ENCODE measurements at regions not wholly inside any gene's neighbourhood (a gene's known extent, or its start where the extent isn't known, plus 50 kb on each side); places are given as distances from the start of the nearest gene placed in this dataset.

- H3K9me3 ChIP-seq (ENCODE audit: control insufficient read depth, low read depth, low read length): no peaks in the 10 kb centered on the region
- no peaks in the 10 kb centered on the region for H3K36me3 ChIP-seq (ENCODE audit: control insufficient read depth, low read depth, low read length)
- H3K4me1 ChIP-seq (ENCODE audit: control insufficient read depth, low read depth, low read length): peaks cover 7% of the 10 kb centered on the region
- H3K4me3 ChIP-seq (ENCODE audit: low read length): no peak overlapping the region
- H3K9ac ChIP-seq (ENCODE audit: low read length): no peak overlapping the region
- H3K27me3 ChIP-seq (ENCODE audit: control insufficient read depth, insufficient read depth, low read length): peaks cover 4% of the 10 kb centered on the region
- no peak overlapping the region for H3K27ac ChIP-seq (ENCODE audit: low read length)
These were observed 666.9 kb downstream of the MECOM start for GRCh38 chr3:168996622-168997021.

DNA sequence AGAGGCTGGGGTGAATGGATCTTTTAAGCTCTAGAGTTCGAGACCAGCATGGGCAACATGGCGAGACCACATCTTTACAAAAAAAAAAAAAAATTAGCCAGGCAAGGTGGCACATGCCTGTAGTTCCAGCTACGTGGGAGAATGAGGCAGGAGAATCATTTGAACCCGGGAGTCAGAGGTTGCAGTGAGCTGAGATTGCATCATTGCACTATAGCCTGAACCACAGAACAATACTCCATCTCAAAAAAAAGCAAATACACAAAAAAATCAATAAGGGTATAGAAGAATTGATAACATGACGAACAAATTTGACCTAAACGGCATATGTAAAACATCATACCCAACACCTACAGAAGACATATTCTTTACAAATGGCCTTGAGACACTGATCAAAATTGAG is 668.4 kb downstream of the MECOM start:
- no peaks in the 10 kb centered on the region for H3K9me3 ChIP-seq (ENCODE audit: control insufficient read depth, low read depth, low read length)
- H3K27ac ChIP-seq (ENCODE audit: low read length): no peak overlapping the region
- no peaks in the 10 kb centered on the region for H3K36me3 ChIP-seq (ENCODE audit: control insufficient read depth, low read depth, low read length)
- no peaks in the 10 kb centered on the region for H3K27me3 ChIP-seq (ENCODE audit: control insufficient read depth, insufficient read depth, low read length)
- H3K4me1 ChIP-seq (ENCODE audit: control insufficient read depth, low read depth, low read length): peaks cover 2% of the 10 kb centered on the region
- no peak overlapping the region for H3K9ac ChIP-seq (ENCODE audit: low read length)
- H3K4me3 ChIP-seq (ENCODE audit: low read length): no peak overlapping the region

DNA sequence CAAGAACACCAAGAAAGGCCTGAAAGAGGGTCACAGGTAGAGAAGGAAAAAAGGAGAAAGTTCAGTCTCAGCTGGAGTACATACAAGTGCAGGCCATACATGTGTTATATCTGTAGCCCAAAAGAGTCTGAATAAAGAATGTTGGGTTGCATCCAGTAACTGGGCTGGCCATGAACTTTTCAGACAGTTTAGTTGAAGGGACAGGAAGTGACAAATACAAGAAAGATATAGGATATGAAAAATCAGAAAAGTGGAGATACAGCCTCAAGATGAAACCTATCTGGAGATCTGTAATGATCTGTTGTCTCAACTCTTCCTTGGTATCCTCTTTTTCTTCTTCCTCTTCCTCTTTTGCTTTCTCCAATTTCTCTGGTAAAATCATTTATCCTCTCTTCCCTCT is 671.7 kb downstream of the MECOM start:
- no peaks in the 10 kb centered on the region for H3K36me3 ChIP-seq (ENCODE audit: control insufficient read depth, low read depth, low read length)

DNA sequence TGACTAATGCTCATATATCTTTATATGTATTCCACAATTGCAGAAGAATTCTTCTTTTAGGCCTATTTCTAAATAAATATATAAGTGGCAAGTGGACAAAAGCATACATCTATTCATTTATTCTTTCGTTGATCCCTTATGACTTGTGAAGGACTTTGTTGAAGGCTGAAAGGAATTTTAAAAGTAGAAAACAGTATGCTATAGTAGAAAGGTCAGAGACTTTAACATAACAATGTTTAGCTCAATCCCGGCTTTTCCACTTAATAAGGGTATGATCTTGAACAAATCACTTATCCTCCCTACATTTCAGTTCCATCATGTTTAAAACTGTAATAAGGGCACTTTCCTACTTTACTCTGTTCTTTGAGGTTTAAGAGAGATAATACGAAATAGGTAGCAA is 672.9 kb downstream of the MECOM start:
- Histone ChIP-seq H3K27ac (ENCODE audit: low read length) (no peak overlapping the region), H3K27me3 (ENCODE audit: control insufficient read depth, insufficient read depth, low read length) (no peaks in the 10 kb centered on the region), H3K4me1 (ENCODE audit: control insufficient read depth, low read depth, low read length) (peaks cover 2% of the 10 kb centered on the region), H3K9me3 (ENCODE audit: control insufficient read depth, low read depth, low read length) (no peaks in the 10 kb centered on the region), H3K36me3 (ENCODE audit: control insufficient read depth, low read depth, low read length) (no peaks in the 10 kb centered on the region), H3K4me3 (ENCODE audit: low read length) (no peak overlapping the region), H3K9ac (ENCODE audit: low read length) (no peak overlapping the region)

More for the DNA sequence above, 671.7 kb downstream of the MECOM start:
- Histone ChIP-seq H3K4me3 (ENCODE audit: low read length) (no peak overlapping the region), H3K9me3 (ENCODE audit: control insufficient read depth, low read depth, low read length) (no peaks in the 10 kb centered on the region), H3K27me3 (ENCODE audit: control insufficient read depth, insufficient read depth, low read length) (no peaks in the 10 kb centered on the region), H3K4me1 (ENCODE audit: control insufficient read depth, low read depth, low read length) (peaks cover 2% of the 10 kb centered on the region), H3K9ac (ENCODE audit: low read length) (no peak overlapping the region), H3K27ac (ENCODE audit: low read length) (no peak overlapping the region)

GRCh38 chr3:168990134-168990533 is 673.4 kb downstream of the MECOM start:
- Histone ChIP-seq H3K27me3 (ENCODE audit: control insufficient read depth, insufficient read depth, low read length) (no peaks in the 10 kb centered on the region), H3K36me3 (ENCODE audit: control insufficient read depth, low read depth, low read length) (no peaks in the 10 kb centered on the region), H3K4me3 (ENCODE audit: low read length) (no peak overlapping the region), H3K9me3 (ENCODE audit: control insufficient read depth, low read depth, low read length) (no peaks in the 10 kb centered on the region), H3K9ac (ENCODE audit: low read length) (no peak overlapping the region), H3K27ac (ENCODE audit: low read length) (no peak overlapping the region), H3K4me1 (ENCODE audit: control insufficient read depth, low read depth, low read length) (peaks cover 2% of the 10 kb centered on the region)

DNA sequence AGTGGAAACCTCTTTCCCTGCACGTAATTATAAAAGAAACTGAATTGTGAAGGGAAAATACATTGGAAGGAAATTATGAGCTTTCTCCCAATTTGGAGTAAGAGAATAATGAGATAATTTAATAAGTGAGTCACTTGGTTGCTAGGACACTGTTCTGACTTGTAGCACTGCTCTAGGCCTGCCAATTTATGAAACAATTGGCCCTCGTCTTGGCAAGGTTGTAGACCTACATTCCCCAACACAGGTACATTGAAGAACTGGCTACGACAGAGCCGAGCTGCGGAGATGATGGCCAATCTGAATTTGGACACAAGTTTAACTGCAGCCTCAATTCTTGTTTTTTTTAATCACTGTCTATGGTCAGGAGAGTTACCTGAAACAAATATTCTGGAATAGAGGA is 674.1 kb downstream of the MECOM start:
- no peaks in the 10 kb centered on the region for H3K9me3 ChIP-seq (ENCODE audit: control insufficient read depth, low read depth, low read length)
- H3K36me3 ChIP-seq (ENCODE audit: control insufficient read depth, low read depth, low read length): no peaks in the 10 kb centered on the region
- no peaks in the 10 kb centered on the region for H3K27me3 ChIP-seq (ENCODE audit: control insufficient read depth, insufficient read depth, low read length)
- no peak overlapping the region for H3K4me3 ChIP-seq (ENCODE audit: low read length)
- H3K9ac ChIP-seq (ENCODE audit: low read length): no peak overlapping the region
- no peak overlapping the region for H3K27ac ChIP-seq (ENCODE audit: low read length)
- peaks cover 2% of the 10 kb centered on the region for H3K4me1 ChIP-seq (ENCODE audit: control insufficient read depth, low read depth, low read length)

DNA sequence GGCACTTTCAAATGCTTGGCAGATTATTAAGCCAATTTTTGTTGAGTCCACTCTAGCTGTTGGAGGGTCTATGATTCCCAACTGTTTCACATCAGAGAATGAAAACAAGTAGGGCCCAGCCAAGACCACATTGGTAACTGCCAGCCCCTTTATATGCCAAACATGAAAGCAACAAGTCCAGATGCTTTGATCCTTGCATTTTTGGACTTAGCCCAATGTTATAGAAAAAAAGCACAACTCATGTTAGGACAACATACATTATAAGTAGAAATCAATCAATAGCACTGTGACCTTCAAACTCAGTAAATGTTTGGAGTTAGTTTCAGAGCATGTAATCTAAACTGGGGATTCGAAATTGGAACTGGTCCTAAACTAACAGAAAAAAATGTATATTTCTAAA is 674.7 kb downstream of the MECOM start:
- Histone ChIP-seq H3K27ac (ENCODE audit: low read length) (no peak overlapping the region), H3K27me3 (ENCODE audit: control insufficient read depth, insufficient read depth, low read length) (no peaks in the 10 kb centered on the region), H3K9me3 (ENCODE audit: control insufficient read depth, low read depth, low read length) (no peaks in the 10 kb centered on the region), H3K9ac (ENCODE audit: low read length) (no peak overlapping the region), H3K4me1 (ENCODE audit: control insufficient read depth, low read depth, low read length) (peaks cover 2% of the 10 kb centered on the region), H3K36me3 (ENCODE audit: control insufficient read depth, low read depth, low read length) (no peaks in the 10 kb centered on the region), H3K4me3 (ENCODE audit: low read length) (no peak overlapping the region)

GRCh38 chr3:168984872-168985271 is 678.6 kb downstream of the MECOM start:
- H3K9me3 ChIP-seq (ENCODE audit: control insufficient read depth, low read depth, low read length): no peaks in the 10 kb centered on the region
- no peak overlapping the region for H3K9ac ChIP-seq (ENCODE audit: low read length)
- no peak overlapping the region for H3K27ac ChIP-seq (ENCODE audit: low read length)
- H3K4me1 ChIP-seq (ENCODE audit: control insufficient read depth, low read depth, low read length): no peaks in the 10 kb centered on the region
- no peaks in the 10 kb centered on the region for H3K36me3 ChIP-seq (ENCODE audit: control insufficient read depth, low read depth, low read length)
- H3K27me3 ChIP-seq (ENCODE audit: control insufficient read depth, insufficient read depth, low read length): no peaks in the 10 kb centered on the region
- H3K4me3 ChIP-seq (ENCODE audit: low read length): no peak overlapping the region

DNA sequence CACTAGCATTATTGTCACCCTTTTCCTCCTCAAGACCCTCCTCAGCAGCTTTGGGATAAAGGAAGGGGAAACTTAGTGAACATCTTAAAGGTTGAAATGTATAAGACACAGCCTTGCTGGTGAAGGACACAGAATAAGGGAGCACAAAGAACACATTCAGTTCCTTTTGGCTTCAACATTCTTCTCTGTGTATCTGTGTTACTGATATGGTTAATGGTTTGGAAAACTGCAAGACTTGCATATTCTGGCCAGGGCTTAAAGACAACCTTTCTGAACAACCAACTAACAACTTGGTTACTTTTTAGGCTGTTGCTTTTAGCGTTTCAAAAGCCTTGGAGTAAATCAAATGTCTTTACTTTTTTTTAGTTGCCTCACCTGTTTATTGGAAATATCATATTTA is 680.5 kb downstream of the MECOM start:
- Histone ChIP-seq H3K4me1 (ENCODE audit: control insufficient read depth, low read depth, low read length) (no peaks in the 10 kb centered on the region), H3K27ac (ENCODE audit: low read length) (no peak overlapping the region), H3K9me3 (ENCODE audit: control insufficient read depth, low read depth, low read length) (no peaks in the 10 kb centered on the region), H3K27me3 (ENCODE audit: control insufficient read depth, insufficient read depth, low read length) (no peaks in the 10 kb centered on the region), H3K36me3 (ENCODE audit: control insufficient read depth, low read depth, low read length) (no peaks in the 10 kb centered on the region), H3K4me3 (ENCODE audit: low read length) (no peak overlapping the region), H3K9ac (ENCODE audit: low read length) (no peak overlapping the region)

GRCh38 chr3:168981396-168981795 is 682.1 kb downstream of the MECOM start:
- Histone ChIP-seq H3K36me3 (ENCODE audit: control insufficient read depth, low read depth, low read length) (no peaks in the 10 kb centered on the region), H3K4me1 (ENCODE audit: control insufficient read depth, low read depth, low read length) (no peaks in the 10 kb centered on the region), H3K9ac (ENCODE audit: low read length) (no peak overlapping the region), H3K27me3 (ENCODE audit: control insufficient read depth, insufficient read depth, low read length) (no peaks in the 10 kb centered on the region), H3K4me3 (ENCODE audit: low read length) (no peak overlapping the region), H3K9me3 (ENCODE audit: control insufficient read depth, low read depth, low read length) (no peaks in the 10 kb centered on the region), H3K27ac (ENCODE audit: low read length) (no peak overlapping the region)

- no peaks in the 10 kb centered on the region for H3K4me1 ChIP-seq (ENCODE audit: control insufficient read depth, low read depth, low read length)
- no peak overlapping the region for H3K9ac ChIP-seq (ENCODE audit: low read length)
- no peak overlapping the region for H3K27ac ChIP-seq (ENCODE audit: low read length)
- no peaks in the 10 kb centered on the region for H3K27me3 ChIP-seq (ENCODE audit: control insufficient read depth, insufficient read depth, low read length)
- H3K36me3 ChIP-seq (ENCODE audit: control insufficient read depth, low read depth, low read length): no peaks in the 10 kb centered on the region
- no peaks in the 10 kb centered on the region for H3K9me3 ChIP-seq (ENCODE audit: control insufficient read depth, low read depth, low read length)
- no peak overlapping the region for H3K4me3 ChIP-seq (ENCODE audit: low read length)
These were observed 685.7 kb downstream of the MECOM start for GRCh38 chr3:168977716-168978374.

- no peaks in the 10 kb centered on the region for H3K27me3 ChIP-seq (ENCODE audit: control insufficient read depth, insufficient read depth, low read length)
- no peaks in the 10 kb centered on the region for H3K36me3 ChIP-seq (ENCODE audit: control insufficient read depth, low read depth, low read length)
- H3K27ac ChIP-seq (ENCODE audit: low read length): no peak overlapping the region
- H3K9me3 ChIP-seq (ENCODE audit: control insufficient read depth, low read depth, low read length): no peaks in the 10 kb centered on the region
- H3K9ac ChIP-seq (ENCODE audit: low read length): no peak overlapping the region
- no peaks in the 10 kb centered on the region for H3K4me1 ChIP-seq (ENCODE audit: control insufficient read depth, low read depth, low read length)
- no peak overlapping the region for H3K4me3 ChIP-seq (ENCODE audit: low read length)
These were observed 686.5 kb downstream of the MECOM start for GRCh38 chr3:168976969-168977368.

Data from iPS-18a (cell line).